IMR-90 (cell line): ENCODE measurements at regions not wholly inside any gene's neighbourhood (a gene's known extent, or its start where the extent isn't known, plus 50 kb on each side); places are given as distances from the start of the nearest gene placed in this dataset.

Experiments
- ATAC-seq: fragments of 200-7000 bp; cut with Tn5 transposase; 2 replicates; pipeline ENCODE4 v1.9.1; 2020; ENCODE audit warnings: low read depth, mild to moderate bottlenecking, moderate library complexity
- BruUV-seq: library from RNA; stranded (reverse); fragments of 400-500 nt; replicated peaks from 2 replicates; lab custom pipeline; 2021; lab: Mats Ljungman, UMichigan
- CTCF ChIA-PET: fragments of 300-600 bp; formaldehyde crosslinking; extraction: SDS; loops from one replicate; lab custom pipeline; 2021; ENCODE audit warnings: antibody characterized with exemption; lab: Yijun Ruan, JAX
- POLR2A ChIA-PET: fragments of 300-600 bp; sonication (Branson Sonifier 250); formaldehyde crosslinking; loops from one replicate; lab custom pipeline; 2022; ENCODE audit warnings: antibody characterized with exemption; ENCODE audit not compliant: unreplicated experiment; lab: Charles Lee
- DNase-seq: peaks from one replicate; pipeline ENCODE4 v3.0.0; 2013
- H2AFZ ChIP-seq: replicated peaks from 2 replicates; pipeline ENCODE3; 2013; ENCODE audit warnings: low read length, mild to moderate bottlenecking; ENCODE audit not compliant: poor library complexity
- H2AK5ac ChIP-seq: 2 replicates; pipeline ENCODE4 v1.6.1; 2013; ENCODE audit warnings: low read depth, low read length, inconsistent platforms
- H2AK9ac ChIP-seq: replicated peaks from 2 replicates; pipeline ENCODE3; 2013; ENCODE audit warnings: mild to moderate bottlenecking, low read depth, low read length, moderate library complexity; ENCODE audit not compliant: poor library complexity
- H2BK120ac ChIP-seq: 2 replicates; pipeline ENCODE4 v1.6.1; 2013; ENCODE audit warnings: low read depth, low read length, inconsistent platforms
- H2BK15ac ChIP-seq: 3 replicates; pipeline ENCODE4 v1.6.1; 2013; ENCODE audit warnings: low read depth, low read length, inconsistent platforms
- H2BK20ac ChIP-seq: 2 replicates; pipeline ENCODE4 v1.6.1; 2013; ENCODE audit warnings: low read depth, mild to moderate bottlenecking, inconsistent platforms, low read length, moderate library complexity
- H2BK5ac ChIP-seq: 2 replicates; pipeline ENCODE4 v1.6.1; 2013; ENCODE audit warnings: mild to moderate bottlenecking, low read depth, low read length, inconsistent platforms; ENCODE audit not compliant: poor library complexity, severe bottlenecking
- H3K14ac ChIP-seq: replicated peaks from 2 replicates; pipeline ENCODE4 v1.6.1; 2013; ENCODE audit warnings: low read depth, low read length, inconsistent platforms
- H3K18ac ChIP-seq: 2 replicates; pipeline ENCODE4 v1.6.1; 2013; ENCODE audit warnings: low read depth, low read length, control low read depth
- H3K23ac ChIP-seq: 2 replicates; pipeline ENCODE4 v1.6.1; 2013; ENCODE audit warnings: low read depth, low read length, inconsistent platforms
- H3K27ac ChIP-seq: 2 replicates; pipeline ENCODE4 v1.5.1; 2013; ENCODE audit warnings: mild to moderate bottlenecking, control low read depth, low read length; ENCODE audit not compliant: insufficient read depth
- H3K27me3 ChIP-seq: 2 replicates; pipeline ENCODE4 v1.6.1; 2013; ENCODE audit warnings: low read length; ENCODE audit not compliant: control insufficient read depth, insufficient read depth
- H3K36me3 ChIP-seq: 2 replicates; pipeline ENCODE4 v1.6.1; 2013; ENCODE audit warnings: low read length, mixed read lengths; ENCODE audit not compliant: control insufficient read depth, insufficient read depth
- H3K4ac ChIP-seq: 2 replicates; pipeline ENCODE4 v1.6.1; 2013; ENCODE audit warnings: low read depth, low read length, inconsistent platforms
- H3K4me1 ChIP-seq: 2 replicates; pipeline ENCODE4 v1.6.1; 2013; ENCODE audit warnings: low read length, mixed read lengths; ENCODE audit not compliant: control insufficient read depth, insufficient read depth
- H3K4me2 ChIP-seq: 2 replicates; pipeline ENCODE4 v1.6.1; 2013; ENCODE audit warnings: low read depth, mild to moderate bottlenecking, control low read depth, low read length, moderate library complexity
- H3K4me3 ChIP-seq: 2 replicates; pipeline ENCODE4 v1.5.1; 2013; ENCODE audit warnings: low read depth, mild to moderate bottlenecking, control low read depth, low read length, moderate library complexity; ENCODE audit not compliant: insufficient read depth
- H3K56ac ChIP-seq: 2 replicates; pipeline ENCODE4 v1.6.1; 2013; ENCODE audit warnings: low read length, inconsistent platforms; ENCODE audit not compliant: insufficient read depth; ENCODE audit errors: extremely low read depth
- H3K79me1 ChIP-seq, 2 experiments: 2 replicates each; pipeline ENCODE4 v1.6.1; 2013; ENCODE audit warnings: low read length in 2 of 2, inconsistent platforms in 1 of 2, low read depth in 1 of 2
- H3K9ac ChIP-seq: 2 replicates; pipeline ENCODE4 v1.6.1; 2013; ENCODE audit warnings: low read depth, low read length, control low read depth
- H3K9me1 ChIP-seq: 2 replicates; pipeline ENCODE4 v1.6.1; 2013; ENCODE audit warnings: low read length, inconsistent platforms; ENCODE audit not compliant: insufficient read depth
- H3K9me3 ChIP-seq: 2 replicates; pipeline ENCODE4 v1.6.1; 2013; ENCODE audit warnings: low read length; ENCODE audit not compliant: control insufficient read depth, insufficient read depth
- H4K20me1 ChIP-seq: 2 replicates; pipeline ENCODE4 v1.6.1; 2013; ENCODE audit warnings: low read length, inconsistent platforms; ENCODE audit not compliant: insufficient read depth
- H4K5ac ChIP-seq: 2 replicates; pipeline ENCODE4 v1.6.1; 2013; ENCODE audit warnings: mild to moderate bottlenecking, low read depth, low read length, control low read depth
- H4K8ac ChIP-seq, 2 experiments: 2 replicates each; pipeline ENCODE4 v1.6.1; 2013; ENCODE audit warnings: low read depth in 2 of 2, low read length in 2 of 2, control low read depth in 1 of 2, inconsistent platforms in 1 of 2
- H4K91ac ChIP-seq: 2 replicates; pipeline ENCODE4 v1.6.1; 2013; ENCODE audit warnings: low read depth, low read length, inconsistent platforms; ENCODE audit not compliant: insufficient read depth
- BHLHE40 ChIP-seq: fragments of 150-350 bp; IDR thresholded peaks from 2 replicates; pipeline ENCODE4 v1.6.1; 2016; ENCODE audit warnings: mild to moderate bottlenecking, low read depth, low read length
- CEBPB ChIP-seq: IDR thresholded peaks from 2 replicates; pipeline ENCODE4 v1.6.1; 2012; ENCODE audit warnings: low read depth, low read length, improper control_type of control experiment
- CHD1 ChIP-seq: IDR thresholded peaks from 2 replicates; pipeline ENCODE4 v1.6.1; 2012; ENCODE audit warnings: low read depth, low read length, improper control_type of control experiment
- FOS ChIP-seq: fragments of 150-350 bp; IDR thresholded peaks from 2 replicates; pipeline ENCODE4 v1.6.1; 2016; ENCODE audit warnings: low read depth, low read length
- MAFK ChIP-seq: IDR thresholded peaks from 2 replicates; pipeline ENCODE4 v1.6.1; 2012; ENCODE audit warnings: low read depth, low read length, improper control_type of control experiment
- MAZ ChIP-seq: IDR thresholded peaks from 2 replicates; pipeline ENCODE4 v1.6.1; 2012; ENCODE audit warnings: low read depth, mild to moderate bottlenecking, low read length, improper control_type of control experiment, moderate library complexity, borderline replicate concordance
- MXI1 ChIP-seq: IDR thresholded peaks from 2 replicates; pipeline ENCODE4 v1.6.1; 2012; ENCODE audit warnings: low read depth, mild to moderate bottlenecking, low read length, moderate library complexity, borderline replicate concordance
- NFE2L2 ChIP-seq: fragments of 150-350 bp; IDR thresholded peaks from 2 replicates; pipeline ENCODE4 v1.6.1; 2016; ENCODE audit warnings: low read depth, mild to moderate bottlenecking, low read length
- POLR2A ChIP-seq: IDR thresholded peaks from 2 replicates; pipeline ENCODE4 v1.6.1; 2012; ENCODE audit warnings: mild to moderate bottlenecking, low read depth, low read length
- RAD21 ChIP-seq: IDR thresholded peaks from 2 replicates; pipeline ENCODE4 v1.6.1; 2012; ENCODE audit warnings: low read length, improper control_type of control experiment
- RCOR1 ChIP-seq: IDR thresholded peaks from 2 replicates; pipeline ENCODE4 v1.6.1; 2012; ENCODE audit warnings: mild to moderate bottlenecking, low read length, improper control_type of control experiment; ENCODE audit not compliant: insufficient replicate concordance
- RFX5 ChIP-seq: IDR thresholded peaks from 2 replicates; pipeline ENCODE4 v1.8.0; 2012; ENCODE audit warnings: low read depth, mild to moderate bottlenecking, low read length, moderate library complexity
- SMC3 ChIP-seq: fragments of 150-350 bp; IDR thresholded peaks from 2 replicates; pipeline ENCODE4 v1.6.1; 2016; ENCODE audit warnings: low read depth, mild to moderate bottlenecking, antibody characterized with exemption, low read length, moderate library complexity
- USF2 ChIP-seq: fragments of 150-350 bp; IDR thresholded peaks from 2 replicates; pipeline ENCODE4 v1.6.1; 2017; ENCODE audit warnings: mild to moderate bottlenecking, antibody characterized with exemption, low read length, low read depth
- WGBS, 2 experiments: methylation state at CpG; one replicate each; pipeline versions ENCODE4 v1.1.5 to v1.1.7; 2013; ENCODE audit warnings: missing lambda C conversion rate in 2 of 2; ENCODE audit not compliant: insufficient read length in 1 of 2; ENCODE audit errors: extremely low coverage in 2 of 2; 5-methylcytosine and 5-hydroxymethylcytosine counted together
- dilution Hi-C: fragments of 300-500 bp; cut with HindIII; formaldehyde crosslinking; loops from one replicate; pipeline ENCODE4 v1.14.3; 2018; ENCODE audit warnings: low sequenced_read_pairs; ENCODE audit not compliant: unreplicated experiment
- in situ Hi-C: fragments of 300-500 bp; cut with MboI; formaldehyde crosslinking; loops from 3 replicates; pipeline ENCODE4 v1.14.3; 2019; ENCODE audit warnings: low sequenced_read_pairs, inconsistent platforms, mixed read lengths
- intact Hi-C: fragments of 100-400 bp; cut with micrococcal nuclease; formaldehyde crosslinking; loops from 2 replicates; pipeline ENCODE4 v1.10.0; 2022
- TF ChIP-seq, protein P1 (sequence below): conservative IDR thresholded peaks from 2 replicates; pipeline ENCODE4 v1.5.1; 2012; ENCODE audit warnings: mild to moderate bottlenecking, low read depth, low read length, improper control_type of control experiment
- TF ChIP-seq, protein P2 (sequence below): fragments of 150-350 bp; IDR thresholded peaks from 2 replicates; pipeline ENCODE4 v1.6.1; 2016; ENCODE audit warnings: low read depth, mild to moderate bottlenecking, low read length, moderate library complexity, borderline replicate concordance

- Histone ChIP-seq H2BK5ac (no peak overlapping the region), H2AFZ (no peak overlapping the region), H4K5ac (no peak overlapping the region), H2BK120ac (no peak overlapping the region), H3K4me1 (no peaks in the 10 kb centered on the region), H3K18ac (no peak overlapping the region), H3K4me3 (no peak overlapping the region), H3K27me3 (no peaks in the 10 kb centered on the region; the same call in 1 of the 2 replicates), H2BK15ac (no peak overlapping the region), H2BK20ac (no peak overlapping the region), H2AK5ac (no peak overlapping the region), H3K23ac (no peak overlapping the region), H3K27ac (no peak overlapping the region), H3K36me3 (no peaks in the 10 kb centered on the region), H4K8ac (no peak overlapping the region), H4K20me1 (no peaks in the 10 kb centered on the region), H3K79me1 (no peaks in the 10 kb centered on the region), H3K4me2 (no peak overlapping the region), H3K4ac (no peak overlapping the region), H3K56ac (no peak overlapping the region), H3K14ac (no peak overlapping the region), H3K9me1 (no peaks in the 10 kb centered on the region), H3K9me3 (no peaks in the 10 kb centered on the region), H3K9ac (no peak overlapping the region), H4K91ac (no peak overlapping the region), H2AK9ac (no peak overlapping the region)
- ChIA-PET CTCF (no interaction called here), POLR2A (no interaction called here)
- dilution Hi-C loops: no loop called here
- ATAC-seq: no peak
- no peak for DNase-seq
- TF ChIP-seq BHLHE40: no peak
- no peak for TF ChIP-seq RAD21
- no peak for TF ChIP-seq FOS
- TF ChIP-seq MAFK: no peak
- TF ChIP-seq, protein P1, sequence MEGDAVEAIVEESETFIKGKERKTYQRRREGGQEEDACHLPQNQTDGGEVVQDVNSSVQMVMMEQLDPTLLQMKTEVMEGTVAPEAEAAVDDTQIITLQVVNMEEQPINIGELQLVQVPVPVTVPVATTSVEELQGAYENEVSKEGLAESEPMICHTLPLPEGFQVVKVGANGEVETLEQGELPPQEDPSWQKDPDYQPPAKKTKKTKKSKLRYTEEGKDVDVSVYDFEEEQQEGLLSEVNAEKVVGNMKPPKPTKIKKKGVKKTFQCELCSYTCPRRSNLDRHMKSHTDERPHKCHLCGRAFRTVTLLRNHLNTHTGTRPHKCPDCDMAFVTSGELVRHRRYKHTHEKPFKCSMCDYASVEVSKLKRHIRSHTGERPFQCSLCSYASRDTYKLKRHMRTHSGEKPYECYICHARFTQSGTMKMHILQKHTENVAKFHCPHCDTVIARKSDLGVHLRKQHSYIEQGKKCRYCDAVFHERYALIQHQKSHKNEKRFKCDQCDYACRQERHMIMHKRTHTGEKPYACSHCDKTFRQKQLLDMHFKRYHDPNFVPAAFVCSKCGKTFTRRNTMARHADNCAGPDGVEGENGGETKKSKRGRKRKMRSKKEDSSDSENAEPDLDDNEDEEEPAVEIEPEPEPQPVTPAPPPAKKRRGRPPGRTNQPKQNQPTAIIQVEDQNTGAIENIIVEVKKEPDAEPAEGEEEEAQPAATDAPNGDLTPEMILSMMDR: no peak
- TF ChIP-seq NFE2L2: no peak
- TF ChIP-seq POLR2A: no peak
- TF ChIP-seq MXI1: no peak
- TF ChIP-seq SMC3: no peak
- TF ChIP-seq, protein P2, sequence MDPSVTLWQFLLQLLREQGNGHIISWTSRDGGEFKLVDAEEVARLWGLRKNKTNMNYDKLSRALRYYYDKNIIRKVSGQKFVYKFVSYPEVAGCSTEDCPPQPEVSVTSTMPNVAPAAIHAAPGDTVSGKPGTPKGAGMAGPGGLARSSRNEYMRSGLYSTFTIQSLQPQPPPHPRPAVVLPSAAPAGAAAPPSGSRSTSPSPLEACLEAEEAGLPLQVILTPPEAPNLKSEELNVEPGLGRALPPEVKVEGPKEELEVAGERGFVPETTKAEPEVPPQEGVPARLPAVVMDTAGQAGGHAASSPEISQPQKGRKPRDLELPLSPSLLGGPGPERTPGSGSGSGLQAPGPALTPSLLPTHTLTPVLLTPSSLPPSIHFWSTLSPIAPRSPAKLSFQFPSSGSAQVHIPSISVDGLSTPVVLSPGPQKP: no peak
- no peak for TF ChIP-seq USF2
- no peak for TF ChIP-seq MAZ
- no peak for TF ChIP-seq CEBPB
- no peak for TF ChIP-seq CHD1
- no peak for TF ChIP-seq RFX5
- TF ChIP-seq RCOR1: no peak
- intact Hi-C loops: no loop called here
- in situ Hi-C loops: loop anchor here (10.0 kb wide), 1 partner anchor 59 kb away; no protein-coding TSS in a partner anchor
- WGBS, 2 experiments: no CpG with 5 or more reads among the region's 1 CpG
- BruUV-seq: no TSS peak
Observed at GRCh38 chr18:41763361-41763760, 191.7 kb upstream of the PIK3C3 start.
